ENCODE measurements at regions not wholly inside any gene's neighbourhood (a gene's known extent, or its start where the extent isn't known, plus 50 kb on each side); places are given as distances from the start of the nearest gene placed in this dataset.

DNA sequence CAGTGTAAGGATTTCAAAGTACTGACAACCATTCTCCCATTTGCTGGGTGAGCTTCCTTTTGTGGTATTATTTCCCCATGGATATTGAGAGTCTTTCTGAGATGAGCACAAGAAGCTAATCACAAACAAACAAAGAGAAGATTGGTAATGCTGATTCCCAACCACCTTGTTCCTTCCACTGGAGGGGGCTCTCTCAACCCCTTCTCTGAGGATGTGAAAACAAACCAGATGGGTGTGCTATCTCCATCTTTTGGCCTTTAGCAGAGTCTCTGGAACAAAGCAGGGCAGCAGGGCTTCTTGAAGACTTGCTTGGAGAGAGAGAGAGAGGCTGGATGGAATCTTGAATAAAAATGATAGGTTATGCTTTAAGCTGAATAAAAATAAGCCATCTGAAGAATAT, 576.7 kb upstream of the ZNF462 start:
- DNase-seq = peak; percentile 92

DNA sequence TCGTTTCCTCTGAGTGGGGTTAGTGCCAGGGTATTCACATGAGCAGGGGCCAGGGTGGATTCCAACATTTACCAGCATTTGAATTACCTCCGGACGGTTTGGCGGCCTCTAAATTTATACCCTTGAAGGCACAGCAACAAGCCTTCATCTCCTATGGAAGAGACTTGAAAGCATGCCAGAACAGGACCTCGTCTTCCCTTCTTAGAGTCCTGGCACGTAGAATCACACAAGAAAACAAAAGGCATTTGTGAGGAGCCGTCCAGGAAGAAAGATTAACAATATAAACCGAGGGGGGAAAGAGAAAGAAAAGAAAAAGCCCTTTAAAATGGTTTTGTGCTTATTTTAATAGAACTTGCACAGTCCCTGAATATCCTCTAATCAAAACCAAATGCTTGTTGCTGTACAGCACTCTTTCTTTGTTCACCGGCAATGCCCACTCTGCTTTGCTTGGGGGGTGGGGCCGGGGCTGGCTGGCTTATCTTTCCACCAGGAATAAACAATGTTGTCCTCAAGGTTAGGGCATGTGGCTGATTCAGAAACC, 575.8 kb upstream of the ZNF462 start:
- DNase-seq = peak; percentile 76

DNA sequence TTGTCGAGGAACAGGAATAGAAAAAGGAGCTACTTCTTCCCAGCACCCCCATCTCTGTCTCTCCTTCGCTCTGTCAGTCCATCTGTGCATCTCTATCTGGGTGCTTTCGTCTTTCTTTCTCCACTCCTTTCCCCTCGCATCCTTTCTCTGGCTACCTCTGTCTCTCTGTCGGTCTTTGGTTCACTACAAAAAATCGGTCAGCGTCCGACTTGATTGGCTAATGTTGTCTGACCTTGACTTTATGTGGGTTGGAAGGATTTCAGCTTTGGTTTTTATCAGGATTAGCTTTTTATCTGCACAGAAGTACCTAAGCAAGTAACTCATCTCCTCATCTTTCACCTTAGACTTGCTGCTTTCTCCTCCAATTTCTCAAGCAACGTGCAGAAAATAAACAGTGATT, 575.2 kb upstream of the ZNF462 start:
- peak; percentile 76 for DNase-seq

DNA sequence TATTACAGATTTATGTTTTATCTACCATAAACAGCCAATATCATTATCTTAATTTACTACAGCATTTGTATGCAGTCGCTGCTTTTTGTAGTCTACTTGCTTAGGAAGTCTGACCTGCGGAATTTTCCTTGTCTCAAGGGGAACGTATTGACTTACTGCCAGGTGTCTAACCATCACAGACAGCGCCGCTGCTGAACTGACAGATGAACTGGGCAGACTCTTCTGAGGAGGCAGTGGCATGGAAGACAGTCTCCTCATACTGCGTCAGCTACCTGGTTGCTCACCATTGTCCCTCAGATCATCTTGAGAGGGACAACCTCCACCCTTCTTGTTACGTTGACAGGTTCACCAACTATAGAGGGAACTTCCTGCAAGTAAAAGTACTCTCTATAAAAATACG, 574.3 kb upstream of the ZNF462 start:
- DNase-seq = peak; percentile 11

DNA sequence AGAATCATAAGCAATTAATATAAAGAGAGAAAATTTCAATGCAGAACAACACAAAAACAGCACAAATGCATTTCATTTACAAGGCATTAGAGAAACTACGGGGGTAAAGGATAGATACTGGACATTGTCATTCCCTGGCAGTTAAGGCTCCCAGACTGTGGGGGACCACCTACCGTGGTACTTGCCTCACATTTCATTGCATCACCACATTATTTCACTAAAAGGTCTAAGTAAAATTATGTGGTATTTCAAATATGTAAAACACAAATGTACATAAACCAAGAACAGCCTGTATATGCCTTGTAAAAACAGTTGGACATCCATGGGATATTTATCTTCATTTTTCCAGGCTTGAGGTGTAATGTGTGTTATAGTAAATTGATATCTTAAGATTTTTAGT, 571.2 kb upstream of the ZNF462 start:
- no peak for DNase-seq

DNA sequence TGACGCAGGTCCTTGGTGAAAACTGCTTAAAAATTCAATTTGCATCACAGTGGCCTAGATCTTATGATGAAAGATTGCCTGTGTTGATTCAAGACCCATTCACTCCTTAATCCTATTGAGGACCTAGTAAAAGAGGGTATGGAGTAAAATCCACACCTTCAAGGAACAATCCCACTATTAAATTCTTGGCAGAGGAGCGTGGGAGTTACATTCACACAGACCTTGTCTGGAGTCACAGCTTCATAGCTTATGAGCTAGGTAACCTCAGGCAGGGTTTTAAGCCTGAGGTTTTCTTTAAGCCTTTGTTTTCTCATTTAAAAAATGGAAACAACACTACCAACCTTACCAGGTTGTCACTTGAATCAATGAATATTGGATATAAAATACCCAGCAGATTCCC, 566.5 kb upstream of the ZNF462 start:
- no peak for DNase-seq

DNA sequence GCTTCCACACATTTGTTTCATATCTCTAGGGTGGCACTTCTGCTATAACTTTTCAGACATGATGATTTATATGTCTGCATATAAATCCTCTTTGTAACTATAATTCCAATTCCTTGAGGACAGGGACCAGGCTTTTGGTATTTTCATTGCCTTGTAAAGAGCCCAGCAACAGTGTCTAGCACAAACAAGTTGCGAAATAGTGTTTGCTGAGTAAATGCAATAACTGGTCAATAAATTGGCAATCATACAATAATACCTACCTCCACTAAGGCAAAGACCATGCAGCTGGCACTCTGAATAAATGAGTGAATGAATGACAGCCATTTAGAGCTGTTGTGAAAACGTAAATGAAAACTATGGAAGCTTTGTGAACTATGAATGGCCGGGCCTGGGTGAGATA, 564.0 kb upstream of the ZNF462 start:
- no peak for DNase-seq

DNA sequence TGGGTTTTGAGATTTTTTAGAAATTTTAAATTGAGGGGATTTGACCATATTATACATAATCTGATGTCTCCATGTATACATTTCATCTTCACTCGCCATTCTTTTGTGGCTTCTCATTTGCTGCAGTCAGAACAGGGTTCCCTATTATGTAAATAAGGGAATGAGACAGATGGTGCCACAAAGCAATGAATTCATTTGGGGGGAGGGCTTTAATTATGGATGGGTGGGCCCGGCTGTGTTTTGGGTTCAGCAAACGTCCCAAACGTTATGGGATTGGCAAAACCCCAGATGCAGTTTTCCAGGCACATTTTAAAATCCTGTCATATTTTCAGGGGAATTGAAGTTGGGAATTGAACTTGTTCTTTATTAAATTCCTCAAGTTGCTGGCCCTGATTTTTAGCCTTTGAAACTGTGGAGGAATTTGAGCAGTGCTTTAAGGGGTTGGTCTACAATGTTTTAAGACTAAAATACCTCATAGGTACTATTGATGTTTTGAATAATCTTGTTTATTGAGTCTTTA, 558.5 kb upstream of the ZNF462 start:
- peak; percentile 38 for DNase-seq

DNA sequence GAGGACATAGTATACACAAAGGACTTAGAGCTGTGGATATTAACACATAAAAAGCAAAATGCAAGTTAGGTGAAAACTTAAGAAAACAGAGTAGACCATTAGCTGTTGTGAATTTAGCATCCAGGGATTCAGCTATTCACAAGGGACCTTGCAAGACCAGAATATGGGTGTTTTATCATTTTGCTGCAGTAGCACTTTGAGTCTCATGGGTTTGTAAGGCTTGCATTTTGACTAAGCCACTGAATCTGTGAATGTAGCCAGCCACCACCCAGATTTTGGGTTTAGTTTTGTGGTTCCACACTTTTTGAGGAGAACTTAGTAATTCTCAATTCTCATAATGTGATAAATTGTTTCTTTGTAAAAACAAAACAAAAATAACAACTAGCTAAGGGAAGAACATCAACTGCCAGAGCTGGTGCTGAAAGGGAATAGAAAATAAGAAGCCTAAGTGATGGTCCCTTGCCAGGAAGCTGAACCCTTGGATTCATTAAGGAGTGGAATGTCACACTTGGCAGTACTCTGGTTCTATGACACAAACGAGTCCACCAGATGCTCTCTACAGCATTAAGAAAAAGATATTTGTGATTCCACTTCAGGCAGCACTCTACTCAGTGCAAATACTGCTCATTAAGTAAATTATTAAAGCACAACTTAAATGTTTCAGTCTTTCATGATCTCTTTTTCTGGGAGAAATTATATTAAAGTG, 557.4 kb upstream of the ZNF462 start:
- no peak for DNase-seq

DNA sequence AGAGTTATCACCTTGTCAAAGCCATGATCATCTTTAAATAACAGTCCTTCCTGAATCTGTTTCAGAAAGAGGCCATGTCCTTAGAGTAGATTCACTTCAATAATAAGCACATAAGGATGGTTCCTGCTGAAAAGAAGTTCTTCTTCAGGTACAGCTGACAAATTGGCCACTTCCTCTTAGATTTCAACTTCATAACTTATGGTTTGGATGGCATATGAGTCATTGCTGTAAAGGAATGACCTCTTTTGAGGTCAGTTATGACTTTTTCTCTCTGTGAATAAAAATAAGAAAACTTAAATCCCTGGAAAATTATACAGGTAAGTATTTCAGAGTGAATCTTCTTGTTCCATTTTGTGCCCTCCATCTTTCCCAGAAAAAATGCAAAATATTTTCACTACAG, 555.3 kb upstream of the ZNF462 start:
- no peak for DNase-seq

DNA sequence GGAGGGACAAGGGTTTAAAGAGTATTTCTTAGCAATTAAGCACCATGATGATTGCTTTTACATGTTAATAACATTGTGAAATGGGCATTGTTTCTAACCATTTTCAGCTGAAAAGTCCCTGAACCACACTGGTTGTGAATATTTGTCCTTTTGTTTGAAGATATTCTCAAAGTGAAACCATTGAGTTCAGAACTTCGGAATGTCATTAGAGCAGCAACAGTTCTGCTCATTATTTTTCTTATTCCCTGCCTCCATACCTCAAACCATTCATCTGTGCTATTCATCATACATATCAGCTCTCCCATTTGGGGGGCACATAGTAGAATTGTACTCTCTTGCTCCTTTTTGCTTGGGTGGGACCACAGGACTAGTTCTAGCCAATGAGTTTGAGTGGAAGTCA, 553.0 kb upstream of the ZNF462 start:
- DNase-seq = no peak

DNA sequence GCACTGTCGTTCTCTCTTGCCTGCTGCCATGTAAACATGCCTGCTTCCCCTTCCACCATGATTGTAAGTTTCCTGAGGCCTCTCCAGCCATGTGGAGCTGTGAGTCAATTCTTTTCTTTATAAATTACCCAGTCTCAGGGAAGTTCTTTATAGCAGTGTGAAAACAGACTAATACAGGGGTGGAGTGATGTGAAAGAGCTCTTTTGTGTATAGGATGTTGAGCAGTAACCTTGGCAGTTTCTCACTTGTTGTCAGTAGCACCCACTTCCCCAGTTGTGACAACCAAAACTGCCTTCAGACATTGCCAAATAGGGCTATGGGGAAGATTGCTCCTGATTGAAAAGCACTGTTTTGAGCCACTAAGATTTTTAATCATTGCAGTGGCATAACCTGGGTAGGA, 552.2 kb upstream of the ZNF462 start:
- no peak for DNase-seq

DNA sequence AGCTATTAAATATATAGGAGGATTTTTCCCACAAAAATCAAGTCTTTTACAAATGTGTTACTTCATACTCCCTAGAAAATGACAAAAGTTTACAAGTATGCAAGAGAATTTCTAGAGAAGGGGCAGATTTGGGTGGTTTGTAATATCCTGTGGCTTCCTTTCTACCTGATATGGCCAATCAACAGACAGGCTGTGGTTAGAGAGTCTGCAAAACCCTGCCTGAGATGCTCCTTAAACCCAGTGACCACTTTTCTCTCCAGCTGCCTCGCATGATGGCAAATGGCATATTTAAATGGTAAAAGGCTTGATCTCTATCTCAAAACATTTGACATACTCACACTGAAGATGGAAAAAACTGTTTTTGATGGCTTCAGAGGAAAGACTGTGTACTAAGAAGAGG, 550.1 kb upstream of the ZNF462 start:
- no peak for DNase-seq

DNA sequence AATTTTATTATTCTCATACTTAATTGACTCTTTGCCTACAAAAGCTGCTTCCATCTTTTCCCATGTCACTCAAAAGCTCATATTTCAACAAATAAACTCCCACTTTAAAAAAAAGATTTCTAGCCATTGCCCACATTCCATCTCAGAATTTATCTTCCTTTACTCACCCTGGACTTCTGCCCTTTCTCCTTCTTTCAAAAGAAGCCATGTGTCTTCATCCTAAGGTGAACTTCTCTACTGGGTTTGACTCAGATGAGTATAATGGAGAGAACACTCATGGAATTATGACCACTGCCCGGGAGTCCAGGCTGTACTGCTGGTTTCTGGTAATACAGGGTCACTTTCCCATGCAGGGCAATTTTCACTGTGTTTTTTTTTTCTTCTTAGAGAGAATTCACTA, 548.5 kb upstream of the ZNF462 start:
- no peak for DNase-seq

DNA sequence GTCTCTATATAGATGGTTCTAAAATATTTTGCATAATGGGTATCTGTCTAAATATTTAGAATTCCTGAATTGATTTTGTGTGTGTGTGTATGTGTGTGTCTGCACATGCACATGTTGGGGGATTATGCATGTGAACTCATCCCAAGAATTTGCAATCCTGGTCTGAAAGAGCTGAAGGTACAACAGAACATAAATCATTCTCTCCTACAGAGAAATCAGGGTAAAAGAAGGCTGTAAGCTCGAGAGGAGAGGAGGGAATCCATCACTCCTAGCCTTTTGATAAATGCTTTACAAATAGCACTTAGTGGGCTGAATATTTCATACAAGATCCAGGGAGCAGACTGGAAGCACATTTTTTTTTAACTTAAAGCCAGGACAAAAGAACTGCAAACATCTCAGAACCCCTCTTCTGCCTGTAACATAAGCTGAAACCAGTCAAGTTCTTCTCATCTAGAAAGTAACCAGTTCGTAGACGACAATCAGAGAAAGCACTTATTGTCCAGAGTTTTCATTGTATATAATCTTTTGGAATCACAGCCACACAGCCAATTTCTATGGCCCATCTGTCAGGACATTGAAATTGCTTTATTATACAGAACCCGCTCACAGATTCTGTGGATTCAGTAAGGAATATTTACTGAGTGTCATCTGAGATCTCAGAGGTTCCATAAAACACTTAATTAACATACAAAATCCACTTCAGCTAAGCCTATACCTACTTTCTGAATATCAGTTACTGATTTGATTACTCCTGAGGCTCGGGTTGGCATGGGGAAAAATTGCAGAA, 541.4 kb upstream of the ZNF462 start:
- DNase-seq = peak; percentile 62

DNA sequence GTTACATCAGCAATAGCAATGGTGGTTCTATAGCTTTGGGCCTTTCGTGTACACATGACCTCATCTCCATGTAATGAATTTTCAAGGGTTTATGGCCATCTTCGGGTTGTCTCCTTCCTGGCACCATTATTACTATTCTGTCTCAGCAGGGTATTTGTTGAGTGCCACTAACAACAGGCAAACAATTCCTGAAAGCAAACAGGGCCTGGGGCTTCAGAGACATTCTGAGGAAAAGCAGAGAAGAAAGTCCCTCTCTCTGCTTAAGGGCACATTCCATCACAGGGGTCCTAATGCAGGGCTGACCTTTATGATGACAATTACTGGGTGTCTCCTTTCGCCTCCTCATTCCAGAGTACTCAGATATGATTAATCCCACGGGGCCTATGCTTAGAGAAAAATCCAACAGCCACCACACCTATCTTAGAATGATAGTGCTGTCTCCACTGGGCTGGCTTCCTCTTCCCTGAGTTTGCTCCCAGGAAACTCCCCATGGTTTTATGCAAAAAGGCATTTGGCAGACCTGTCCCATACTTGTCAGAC, 540.2 kb upstream of the ZNF462 start:
- DNase-seq = peak; percentile 17

DNA sequence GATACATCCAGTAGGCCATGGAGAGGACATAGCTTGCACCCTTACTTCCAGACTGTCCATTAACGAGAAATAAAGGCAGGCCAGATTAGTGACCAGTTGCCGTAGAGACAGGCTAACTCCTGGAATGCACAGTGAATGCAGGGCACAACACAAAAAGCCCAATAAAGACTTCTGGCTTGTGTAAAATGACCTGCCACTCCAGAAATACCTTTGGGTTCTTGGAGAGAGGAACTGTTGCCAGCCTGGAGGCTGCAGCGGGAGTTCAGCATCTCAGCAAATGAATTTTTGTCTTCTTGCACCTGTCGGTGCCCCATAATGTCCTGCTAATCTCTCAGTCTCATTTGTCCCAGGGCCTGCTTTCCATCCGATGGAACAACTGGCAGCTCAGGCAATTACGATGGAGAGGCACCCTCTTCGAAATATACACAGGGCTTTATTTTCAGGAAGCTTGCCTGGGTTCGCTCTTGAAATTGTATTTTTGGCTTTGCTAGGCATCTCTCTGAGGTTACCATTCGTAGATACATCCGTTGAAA, 538.8 kb upstream of the ZNF462 start:
- no peak for DNase-seq

DNA sequence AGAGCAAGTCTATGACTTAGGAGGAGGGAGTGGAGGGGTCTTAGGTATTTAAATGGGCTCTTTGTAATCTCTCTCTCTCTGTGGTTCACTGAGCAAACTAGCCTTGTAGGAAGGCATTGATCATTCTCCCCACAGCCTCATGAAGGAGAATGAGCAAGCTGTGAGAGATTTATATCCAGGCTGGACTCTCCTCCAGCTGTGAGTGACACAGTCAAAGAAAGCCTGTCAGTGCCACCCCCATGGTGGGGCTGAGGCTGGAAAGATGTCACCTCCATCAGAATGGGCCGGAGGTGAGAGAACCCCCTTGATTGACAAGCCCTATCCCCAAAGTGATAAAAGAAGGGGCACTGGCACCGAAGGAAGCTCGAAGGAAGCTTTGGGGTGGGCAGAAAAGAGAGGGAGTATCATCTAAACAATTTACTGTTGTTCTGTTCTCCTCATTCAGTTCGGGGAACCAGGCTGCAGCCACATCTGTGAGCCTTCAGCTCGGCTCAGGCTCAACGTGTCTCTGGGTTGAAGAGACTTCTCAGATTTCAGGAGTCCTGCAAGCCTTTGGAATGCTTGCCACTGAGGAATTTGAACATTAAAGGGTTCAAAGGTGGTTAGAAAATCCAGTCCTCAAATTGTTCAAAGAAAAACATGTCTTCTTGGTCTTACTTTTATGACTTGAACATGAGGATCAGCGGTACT, 538.2 kb upstream of the ZNF462 start:
- DNase-seq = peak; percentile 8

DNA sequence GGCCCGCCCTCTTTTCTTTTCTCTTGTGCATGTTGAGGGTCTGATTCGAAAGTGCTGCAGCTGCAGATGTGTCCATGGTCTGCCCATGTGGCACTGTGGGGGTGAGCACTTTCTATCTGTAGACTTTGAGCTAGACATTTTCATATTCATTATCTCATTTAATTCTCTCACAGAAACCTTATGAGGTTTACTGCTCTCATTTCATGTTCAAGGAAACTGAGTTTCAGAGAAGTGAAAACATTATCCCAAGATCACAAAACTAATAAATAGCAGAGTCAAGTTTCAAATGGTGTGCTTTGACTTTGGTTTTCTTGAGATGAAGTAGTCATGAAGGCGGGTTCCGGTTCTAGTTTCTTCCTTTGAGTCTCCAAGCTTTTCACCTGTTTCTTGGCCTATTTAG, 536.5 kb upstream of the ZNF462 start:
- no peak for DNase-seq

DNA sequence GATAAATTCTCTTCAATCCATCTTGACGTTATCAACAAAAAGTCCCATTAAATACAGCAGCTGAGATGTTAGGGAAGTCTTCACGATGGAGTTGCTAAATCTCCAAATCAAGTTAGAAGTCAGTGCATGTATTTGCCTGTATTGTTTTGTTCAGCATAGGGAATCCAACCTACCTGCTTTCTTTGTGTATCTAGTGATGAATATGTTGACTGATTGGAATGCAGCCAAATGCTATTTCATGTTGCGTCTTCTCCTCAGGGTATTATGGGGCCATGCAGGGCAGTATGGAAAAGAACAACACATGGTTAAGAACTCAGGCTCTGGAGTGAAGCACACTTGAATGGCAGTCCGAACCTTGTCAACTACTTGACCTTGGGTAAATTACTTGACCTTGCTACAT, 529.5 kb upstream of the ZNF462 start:
- peak; percentile 83 for DNase-seq

DNA sequence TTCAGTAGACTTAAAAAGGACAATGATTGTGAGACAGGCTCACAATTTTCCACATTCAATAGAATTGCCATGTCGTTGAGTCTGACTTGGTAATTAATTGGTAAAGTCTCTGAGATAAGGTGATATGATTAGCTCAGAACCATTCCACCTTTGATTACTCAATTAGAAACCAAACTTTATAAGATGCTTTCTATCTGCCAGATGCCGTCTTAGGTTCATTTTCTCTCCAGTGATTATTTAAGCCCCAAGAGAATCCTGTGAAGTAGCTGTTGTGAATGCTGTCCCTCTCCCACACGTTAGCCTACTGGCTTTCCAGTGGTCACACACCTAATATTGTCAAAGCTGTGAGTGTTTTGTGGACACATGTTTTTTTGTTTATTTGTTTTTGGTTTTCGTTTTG, 528.9 kb upstream of the ZNF462 start:
- peak; percentile 87 for DNase-seq

DNA sequence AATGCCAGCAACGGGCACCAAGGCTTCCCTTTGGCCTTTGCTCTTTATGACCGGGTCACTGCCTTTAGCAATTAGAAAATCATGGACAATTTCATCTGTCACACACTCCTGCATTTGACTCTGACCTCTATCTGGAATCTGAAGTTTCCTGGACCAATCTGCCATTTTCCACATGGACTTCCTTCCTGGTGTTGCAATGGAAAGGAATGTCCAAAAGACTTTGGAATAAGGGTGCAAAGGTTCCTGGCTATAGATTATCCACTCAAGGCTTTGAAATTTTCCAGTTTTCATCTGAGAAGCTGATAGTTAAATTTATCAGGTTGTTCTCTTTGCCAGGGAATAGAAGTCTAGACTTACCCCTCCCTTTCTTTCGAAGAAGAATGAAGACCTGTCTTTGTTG, 523.1 kb upstream of the ZNF462 start:
- no peak for DNase-seq

DNA sequence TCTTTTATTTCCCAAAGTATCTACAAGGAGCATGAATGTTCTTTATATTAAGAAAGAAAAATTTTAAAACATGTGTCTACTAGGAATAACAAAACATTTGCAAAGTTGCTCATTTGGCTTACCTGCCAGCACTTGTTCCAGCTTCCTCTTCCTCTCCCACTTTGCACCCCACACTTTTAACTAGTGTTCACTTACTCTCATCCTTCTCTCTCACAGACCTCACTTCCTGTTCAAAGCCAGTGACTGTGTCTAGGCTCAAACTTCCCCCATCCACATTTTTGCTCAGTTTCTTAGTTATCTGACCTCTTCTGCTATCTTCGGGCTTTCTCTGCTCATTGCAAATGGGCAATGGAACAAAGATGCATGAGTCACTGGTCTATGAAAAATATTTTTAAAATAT, 512.2 kb upstream of the ZNF462 start:
- DNase-seq = peak; percentile 8
